Esophagus muscularis mucosa (tissue), 3 donors: ENCODE measurements at regions not wholly inside any gene's neighbourhood (a gene's known extent, or its start where the extent isn't known, plus 50 kb on each side); places are given as distances from the start of the nearest gene placed in this dataset.

Experiments used
- CTCF ChIP-seq, 3 experiments: fragments of 200-600 bp in 2 of 3; fragments of 450-650 bp in 1 of 3; sonication (generic) in 2 of 3; IDR thresholded peaks; one replicate each; pipeline ENCODE4 v1.5.1; 2017 to 2019; ENCODE audit warnings: antibody characterized with exemption in 3 of 3, mild to moderate bottlenecking in 2 of 3, moderate library complexity in 1 of 3
- POLR2A ChIP-seq: fragments of 450-650 bp; IDR thresholded peaks from one replicate; pipeline ENCODE4 v1.6.1; 2017; ENCODE audit warnings: antibody characterized with exemption, moderate library complexity, mild to moderate bottlenecking, low read depth
- POLR2AphosphoS5 ChIP-seq, 2 donors: sonication (generic); formaldehyde crosslinking; IDR thresholded peaks; one replicate each; pipeline ENCODE4 v1.6.1; 2017; ENCODE audit warnings: antibody characterized with exemption in 2 of 2

- TF ChIP-seq CTCF (IDR thresholded peaks at IDR 0.05) = no peak
- TF ChIP-seq POLR2A = no peak
- TF ChIP-seq POLR2AphosphoS5 (IDR thresholded peaks at IDR 0.05) = no peak
These were observed 68.5 kb upstream of the LHX1 start for GRCh38 chr17:36868777-36869176.
